NCI-H1105 (cell line): ENCODE measurements at regions not wholly inside any gene's neighbourhood (a gene's known extent, or its start where the extent isn't known, plus 50 kb on each side); places are given as distances from the start of the nearest gene placed in this dataset.

ENCODE experiments used
- DNase-seq: peaks from one replicate; lab custom pipeline; 2025; lab: John Stamatoyannopoulos, UW

DNA sequence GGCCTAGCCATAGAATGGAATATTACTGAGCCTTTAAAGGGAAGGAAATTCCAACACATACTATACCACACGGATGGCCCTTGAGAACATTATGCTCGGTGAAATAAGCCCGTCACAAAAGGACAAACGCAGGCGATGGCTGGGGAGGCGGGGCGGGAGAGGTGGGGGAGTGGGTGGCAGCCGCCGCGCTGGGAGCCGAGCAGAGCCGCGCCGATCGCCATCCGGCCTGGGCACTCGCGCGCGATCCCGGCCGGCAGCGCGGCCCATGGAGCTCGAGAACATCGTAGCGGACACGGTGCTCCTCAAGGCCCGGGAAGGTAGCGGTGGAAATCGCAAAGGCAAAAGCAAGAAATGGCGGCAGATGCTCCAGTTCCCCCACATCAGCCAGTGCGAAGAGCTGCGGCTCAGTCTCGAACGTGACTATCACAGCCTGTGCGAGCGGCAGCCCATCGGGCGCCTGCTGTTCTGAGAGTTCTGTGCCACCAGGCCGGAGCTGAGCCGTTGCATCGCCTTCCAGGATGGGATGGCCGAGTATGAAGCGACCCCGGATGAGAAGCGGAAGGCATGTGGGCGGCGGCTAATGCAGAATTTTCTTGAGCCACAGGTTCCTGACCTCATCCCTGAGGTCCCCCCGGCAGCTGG is 140.1 kb downstream of the ZDHHC20 start:
- DNase-seq, result no peak

DNA sequence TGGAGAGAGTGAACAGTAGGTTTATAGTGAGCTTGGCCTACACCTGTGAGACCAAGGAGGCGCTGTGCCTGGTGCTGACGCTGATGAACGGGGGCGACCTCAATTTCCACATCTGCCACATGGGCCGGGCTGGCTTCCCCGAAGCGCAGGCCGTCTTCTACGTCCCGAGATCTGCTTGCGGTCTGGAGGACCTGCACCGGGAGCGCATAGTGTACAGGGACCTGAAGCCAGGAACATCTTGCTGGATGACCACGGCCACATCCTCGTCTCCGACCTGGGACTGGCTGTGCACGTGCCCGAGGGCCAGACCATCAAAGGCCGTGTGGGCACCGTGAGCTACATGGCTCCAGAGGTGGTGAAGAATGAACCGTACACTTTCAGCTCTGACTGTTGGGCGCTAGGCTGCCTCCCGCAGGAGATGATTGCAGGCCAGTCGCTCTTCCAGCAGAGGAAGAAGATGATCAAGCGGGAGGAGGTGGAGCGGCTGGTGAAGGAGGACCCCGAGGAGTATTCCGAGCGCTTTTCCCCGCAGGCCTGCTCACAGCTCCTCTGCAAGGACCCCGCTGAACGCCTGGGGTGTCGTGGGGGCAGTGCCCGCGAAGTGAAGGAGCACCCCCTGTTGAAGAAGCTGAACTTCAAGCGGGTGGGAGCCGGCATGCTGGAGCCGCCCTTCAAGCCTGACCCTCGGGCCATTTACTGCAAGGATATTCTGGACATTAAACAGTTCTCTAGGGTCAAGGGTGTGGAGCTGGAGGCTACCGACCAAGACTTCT is 139.0 kb downstream of the ZDHHC20 start:
- no peak for DNase-seq

GRCh38 chr13:21320642-21321034 is 138.5 kb downstream of the ZDHHC20 start:
- DNase-seq, result no peak

DNA sequence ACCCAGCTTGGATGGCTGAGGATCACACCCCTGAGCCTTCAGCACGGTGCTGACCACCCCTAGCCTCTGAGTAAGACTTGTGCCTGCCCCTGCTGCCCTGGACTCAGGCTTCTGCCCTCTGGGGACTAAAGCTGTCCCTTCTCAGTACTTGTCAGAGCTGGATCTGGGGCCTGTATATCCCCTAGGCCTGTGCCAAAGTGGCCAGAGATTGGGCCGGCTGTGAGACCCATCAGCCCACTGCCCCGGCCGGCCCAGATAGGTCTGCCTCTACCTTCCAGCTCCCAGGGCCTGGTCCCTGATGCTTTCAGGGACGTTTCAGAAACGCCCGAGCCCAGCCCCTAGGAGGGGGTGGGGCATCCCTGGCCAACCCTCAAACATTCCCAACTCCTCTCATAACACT is 137.8 kb downstream of the ZDHHC20 start:
- no peak for DNase-seq

DNA sequence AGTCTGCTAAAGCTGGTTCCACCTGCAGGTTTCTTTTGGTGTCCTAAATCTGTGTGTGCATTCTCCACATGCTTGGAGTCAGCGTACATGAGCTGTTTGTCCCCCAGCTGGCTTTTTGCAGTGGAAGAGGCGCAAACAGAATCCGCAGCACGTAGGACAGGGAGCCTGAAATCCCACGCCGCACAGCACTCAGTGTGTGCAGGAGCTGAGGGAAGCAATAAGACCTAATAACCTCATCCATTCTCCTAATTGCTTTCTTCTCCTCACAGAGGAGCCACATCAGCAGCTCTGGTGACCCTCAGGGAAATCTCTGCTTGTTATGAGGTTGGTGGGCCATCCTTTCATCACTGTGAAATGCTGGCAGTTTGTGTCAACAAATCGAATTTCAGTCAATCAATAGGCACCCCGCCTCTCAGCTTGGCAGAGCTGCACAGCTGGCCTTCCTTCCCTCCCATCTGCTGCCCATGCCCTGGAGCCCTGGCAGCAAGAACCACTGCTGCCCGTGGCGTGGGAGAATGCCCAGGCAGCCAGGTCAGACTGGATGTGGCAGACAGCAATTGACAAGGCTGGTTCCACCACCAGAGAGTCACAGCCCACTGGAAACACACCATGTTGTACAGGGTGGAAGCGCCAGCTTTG is 136.7 kb downstream of the ZDHHC20 start:
- no peak for DNase-seq
